ENCODE measurements at regions not wholly inside any gene's neighbourhood (a gene's known extent, or its start where the extent isn't known, plus 50 kb on each side); places are given as distances from the start of the nearest gene placed in this dataset.

DNA sequence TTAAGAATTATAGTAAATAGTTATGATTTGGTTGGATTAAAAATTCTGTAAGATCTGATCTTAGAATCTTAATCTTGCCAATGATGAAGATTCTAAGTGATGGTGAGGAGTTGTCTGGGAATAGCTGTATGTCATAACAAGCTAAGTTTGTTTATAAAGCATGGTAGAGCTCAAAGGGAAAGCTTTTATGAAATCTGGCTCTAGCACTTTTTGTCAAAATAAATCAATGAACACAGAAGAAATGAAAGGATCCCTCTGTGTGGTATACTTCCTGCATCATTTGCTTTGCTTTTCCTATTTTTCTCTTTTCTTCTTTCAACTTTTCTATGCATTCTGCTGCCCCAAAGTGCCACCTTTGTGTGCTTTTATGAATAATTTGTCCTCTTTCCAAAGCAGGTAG lies 193.5 kb upstream of the FAT1 start:
- TF ChIP-seq JUND (IDR thresholded peaks at IDR 0.05; ENCODE audit: low read depth): no peak
- in situ Hi-C loops (cut with HindIII; ENCODE audit: low pct_unique_long_range_greater_than_20kb, low sequenced_read_pairs): no loop called here
- no peak for DNase-seq (ENCODE audit: low read depth in 1 of 2, low spot score in 1 of 2)

DNA sequence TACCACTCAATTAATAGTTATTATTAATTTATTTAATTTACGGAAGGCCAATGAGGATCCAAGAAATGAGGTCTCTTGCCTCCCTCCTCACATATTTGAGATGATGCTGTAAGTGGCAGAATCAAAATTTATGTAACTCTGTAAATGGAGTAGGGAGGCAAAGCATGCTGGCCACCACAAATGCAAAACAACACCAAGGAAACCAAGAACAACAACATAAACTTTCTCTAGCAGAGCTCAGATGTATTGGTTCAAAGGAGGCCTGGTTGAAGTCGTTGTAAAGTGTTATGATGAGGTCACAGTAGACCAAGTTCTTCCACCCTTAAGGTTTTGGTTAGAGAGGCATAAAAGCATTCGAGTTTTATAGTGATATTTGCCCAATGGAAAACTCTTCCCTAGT lies 194.8 kb upstream of the FAT1 start:
- DNase-seq (ENCODE audit: low read depth in 1 of 2, low spot score in 1 of 2): no peak
- in situ Hi-C loops (cut with HindIII; ENCODE audit: low pct_unique_long_range_greater_than_20kb, low sequenced_read_pairs): no loop called here
- no peak for TF ChIP-seq JUND (IDR thresholded peaks at IDR 0.05; ENCODE audit: low read depth)

DNA sequence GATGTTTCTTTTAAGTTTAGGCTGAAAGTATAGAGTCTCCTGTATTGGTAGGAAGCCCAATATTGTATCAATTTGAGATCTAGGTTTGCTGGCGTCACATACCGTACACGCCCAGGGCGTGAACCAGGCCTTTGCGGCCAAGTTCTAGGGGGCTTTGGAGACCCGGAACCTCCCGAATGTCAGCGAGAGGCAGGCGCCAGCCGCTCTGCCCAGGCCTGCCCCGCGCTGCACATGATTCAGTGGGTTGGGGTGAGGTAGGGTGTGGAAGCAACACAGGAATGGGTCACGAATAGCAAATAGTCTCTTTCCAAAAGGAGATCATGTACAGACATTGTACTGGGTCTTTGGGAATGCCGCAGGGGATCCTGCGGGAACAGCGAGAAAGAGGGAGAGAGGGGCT lies 195.7 kb upstream of the FAT1 start:
- in situ Hi-C loops (cut with HindIII; ENCODE audit: low pct_unique_long_range_greater_than_20kb, low sequenced_read_pairs): no loop called here
- DNase-seq (ENCODE audit: low read depth in 1 of 2, low spot score in 1 of 2): no peak
- no peak for TF ChIP-seq JUND (IDR thresholded peaks at IDR 0.05; ENCODE audit: low read depth)

DNA sequence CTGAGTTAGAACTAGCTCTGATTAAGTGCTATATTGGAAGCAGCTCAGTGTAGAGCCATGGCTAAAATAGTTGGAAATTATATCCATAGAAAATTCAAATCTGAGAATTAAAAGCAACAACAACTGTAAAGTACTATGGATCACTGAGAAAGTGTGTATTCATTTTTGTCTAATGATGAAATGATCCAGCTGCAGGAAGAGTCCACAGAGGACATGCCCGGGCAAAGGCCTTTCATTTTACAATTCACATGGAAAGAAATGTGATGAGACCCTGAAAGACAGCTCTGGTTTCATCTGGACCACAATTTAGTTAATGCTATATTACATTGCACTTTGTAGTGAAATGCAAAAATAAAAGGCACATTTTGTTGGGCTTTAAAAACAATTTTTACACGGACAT lies 196.8 kb upstream of the FAT1 start:
- TF ChIP-seq JUND (IDR thresholded peaks at IDR 0.05; ENCODE audit: low read depth): no peak
- in situ Hi-C loops (cut with HindIII; ENCODE audit: low pct_unique_long_range_greater_than_20kb, low sequenced_read_pairs): no loop called here
- DNase-seq (ENCODE audit: low read depth in 1 of 2, low spot score in 1 of 2): peak in 1 of 2 experiments; percentile 5

- DNase-seq (ENCODE audit: low read depth in 1 of 2, low spot score in 1 of 2): no peak
- no peak for TF ChIP-seq JUND (IDR thresholded peaks at IDR 0.05; ENCODE audit: low read depth)
- in situ Hi-C loops (cut with HindIII; ENCODE audit: low pct_unique_long_range_greater_than_20kb, low sequenced_read_pairs): no loop called here
Measured at GRCh38 chr4:186920992-186921391, 197.3 kb upstream of the FAT1 start.

GRCh38 chr4:186924723-186925122 lies 201.1 kb upstream of the FAT1 start:
- in situ Hi-C loops (cut with HindIII; ENCODE audit: low pct_unique_long_range_greater_than_20kb, low sequenced_read_pairs): no loop called here
- DNase-seq (ENCODE audit: low read depth in 1 of 2, low spot score in 1 of 2): no peak
- no peak for TF ChIP-seq JUND (IDR thresholded peaks at IDR 0.05; ENCODE audit: low read depth)

DNA sequence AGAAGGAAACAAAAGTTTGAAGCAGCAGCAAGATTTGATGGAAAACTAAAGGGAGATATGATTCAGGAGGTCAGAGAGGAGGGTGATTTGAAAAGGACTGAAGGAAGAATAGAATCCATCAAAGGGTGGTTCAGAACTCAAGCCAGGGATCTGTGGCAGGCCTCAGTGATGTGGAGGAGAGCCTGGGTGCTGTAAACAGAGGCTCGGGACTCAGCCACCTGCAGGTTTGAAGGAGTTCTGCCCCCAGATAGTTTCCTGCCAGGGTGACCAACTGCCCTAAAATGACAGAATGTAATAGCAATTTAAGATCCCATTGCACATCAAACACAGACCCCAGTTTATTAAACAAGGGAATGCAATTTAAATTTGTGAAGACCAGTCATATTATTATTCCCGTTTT lies 204.0 kb upstream of the FAT1 start:
- TF ChIP-seq JUND (IDR thresholded peaks at IDR 0.05; ENCODE audit: low read depth): no peak
- in situ Hi-C loops (cut with HindIII; ENCODE audit: low pct_unique_long_range_greater_than_20kb, low sequenced_read_pairs): no loop called here
- DNase-seq (ENCODE audit: low read depth in 1 of 2, low spot score in 1 of 2): no peak

- DNase-seq (ENCODE audit: low read depth in 1 of 2, low spot score in 1 of 2): no peak
- no peak for TF ChIP-seq JUND (IDR thresholded peaks at IDR 0.05; ENCODE audit: low read depth)
- in situ Hi-C loops (cut with HindIII; ENCODE audit: low pct_unique_long_range_greater_than_20kb, low sequenced_read_pairs): no loop called here
Measured at GRCh38 chr4:186930024-186930423, 206.4 kb upstream of the FAT1 start.

GRCh38 chr4:186931519-186931918 lies 207.9 kb upstream of the FAT1 start:
- in situ Hi-C loops (cut with HindIII; ENCODE audit: low pct_unique_long_range_greater_than_20kb, low sequenced_read_pairs): no loop called here
- DNase-seq (ENCODE audit: low read depth in 1 of 2, low spot score in 1 of 2): no peak
- no peak for TF ChIP-seq JUND (IDR thresholded peaks at IDR 0.05; ENCODE audit: low read depth)

DNA sequence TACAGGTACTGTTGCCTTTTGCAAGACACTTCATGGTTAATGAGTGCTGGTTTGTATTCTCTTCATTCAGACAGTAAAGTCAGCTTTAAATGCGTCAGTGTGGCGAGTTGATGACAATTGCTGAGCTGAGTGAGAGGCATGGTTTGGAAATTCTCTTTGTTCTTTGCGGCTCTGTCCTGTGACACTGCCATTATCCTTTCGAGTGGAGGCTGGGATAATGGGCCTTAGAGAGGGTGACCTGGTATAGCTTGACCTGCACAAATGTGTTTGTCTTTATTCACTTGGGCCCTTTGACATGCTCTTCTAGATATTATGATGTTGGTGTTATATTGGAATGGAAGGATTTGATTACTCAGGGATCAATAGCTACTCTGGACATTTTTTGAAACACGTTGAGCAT lies 208.5 kb upstream of the FAT1 start:
- no peak for DNase-seq (ENCODE audit: low read depth in 1 of 2, low spot score in 1 of 2)
- TF ChIP-seq JUND (IDR thresholded peaks at IDR 0.05; ENCODE audit: low read depth): no peak
- in situ Hi-C loops (cut with HindIII; ENCODE audit: low pct_unique_long_range_greater_than_20kb, low sequenced_read_pairs): no loop called here

DNA sequence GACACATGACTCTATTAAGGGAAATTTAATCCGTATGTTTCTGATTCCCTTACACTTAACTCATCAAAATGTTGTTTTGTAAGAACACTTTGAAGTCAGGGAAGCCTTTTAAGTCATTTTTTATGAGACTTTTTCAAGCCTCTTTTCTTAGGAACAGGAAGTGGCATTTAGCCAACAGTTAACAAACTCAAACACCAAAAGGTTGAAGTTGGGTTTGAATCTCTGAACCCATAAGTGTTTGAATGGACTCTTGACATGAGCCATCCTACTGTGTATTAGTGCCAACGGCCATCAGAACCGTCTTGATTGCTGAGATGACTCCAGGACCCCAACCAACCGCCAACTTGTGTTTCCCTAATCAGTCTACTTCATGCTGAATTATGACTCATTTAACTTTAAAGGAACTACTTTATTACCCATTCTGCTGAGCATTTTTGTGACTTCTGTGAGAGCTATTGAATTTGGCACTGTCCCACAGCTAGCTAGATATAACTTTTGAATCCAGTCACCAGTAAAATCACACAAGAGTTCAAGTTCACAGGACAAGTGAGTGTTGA lies 209.1 kb upstream of the FAT1 start:
- TF ChIP-seq JUND (IDR thresholded peaks at IDR 0.05; ENCODE audit: low read depth): no peak
- in situ Hi-C loops (cut with HindIII; ENCODE audit: low pct_unique_long_range_greater_than_20kb, low sequenced_read_pairs): no loop called here
- no peak for DNase-seq (ENCODE audit: low read depth in 1 of 2, low spot score in 1 of 2)

DNA sequence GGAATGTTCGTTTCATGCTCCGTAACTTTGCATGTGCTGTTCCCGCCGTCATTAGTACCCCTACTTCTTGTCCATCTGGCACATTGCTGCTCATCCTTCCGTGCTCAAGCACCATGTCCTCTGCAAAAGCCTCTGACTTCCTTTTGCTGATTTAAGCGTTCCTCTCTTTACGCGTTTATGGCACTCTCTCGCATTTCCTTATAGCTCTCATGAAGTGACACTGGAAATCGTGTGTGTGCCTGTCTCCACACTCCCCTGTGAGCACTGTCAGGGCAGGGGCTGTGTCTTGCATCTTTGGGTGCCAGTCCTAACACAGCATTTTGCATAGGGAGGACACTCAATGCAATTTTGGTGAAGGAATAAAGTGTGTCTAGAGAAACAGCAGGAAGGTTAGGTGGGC lies 210.6 kb upstream of the FAT1 start:
- in situ Hi-C loops (cut with HindIII; ENCODE audit: low pct_unique_long_range_greater_than_20kb, low sequenced_read_pairs): no loop called here
- no peak for TF ChIP-seq JUND (IDR thresholded peaks at IDR 0.05; ENCODE audit: low read depth)
- no peak for DNase-seq (ENCODE audit: low read depth in 1 of 2, low spot score in 1 of 2)

- in situ Hi-C loops (cut with HindIII; ENCODE audit: low pct_unique_long_range_greater_than_20kb, low sequenced_read_pairs): no loop called here
- no peak for TF ChIP-seq JUND (IDR thresholded peaks at IDR 0.05; ENCODE audit: low read depth)
- peak in 1 of 2 experiments; percentile 16 for DNase-seq (ENCODE audit: low read depth in 1 of 2, low spot score in 1 of 2)
Measured at GRCh38 chr4:186934841-186935443, 211.3 kb upstream of the FAT1 start.

DNA sequence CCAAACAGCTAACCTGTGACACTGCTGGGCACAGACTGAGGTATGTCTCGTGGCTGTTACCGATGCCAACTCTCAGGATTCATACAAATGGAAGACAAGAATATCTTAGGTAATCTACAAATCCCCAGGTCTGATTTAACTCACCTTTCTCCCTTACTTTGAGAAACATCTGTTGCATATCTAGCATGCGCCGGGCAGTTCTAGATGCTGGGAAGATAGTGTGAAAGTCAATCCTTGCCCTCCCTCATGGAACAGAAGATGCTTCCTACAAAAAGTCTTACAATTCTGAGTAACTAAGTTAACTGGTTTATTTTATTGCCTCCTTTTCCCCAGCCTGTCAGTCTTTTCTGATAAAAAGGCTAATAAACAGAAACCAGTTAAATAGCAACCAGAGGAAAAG lies 212.2 kb upstream of the FAT1 start:
- in situ Hi-C loops (cut with HindIII; ENCODE audit: low pct_unique_long_range_greater_than_20kb, low sequenced_read_pairs): no loop called here
- no peak for TF ChIP-seq JUND (IDR thresholded peaks at IDR 0.05; ENCODE audit: low read depth)
- DNase-seq (ENCODE audit: low read depth in 1 of 2, low spot score in 1 of 2): no peak
